Colon (tissue), 2 donors: ENCODE measurements at regions not wholly inside any gene's neighbourhood (a gene's known extent, or its start where the extent isn't known, plus 50 kb on each side); places are given as distances from the start of the nearest gene placed in this dataset.

Source experiments
- FAIRE-seq: peaks from 2 replicates; lab custom pipeline; 2012; peaks lifted over from hg19 to GRCh38; lab: Jason Lieb, UNC
- donor health status: control.
- donor health status: control.

- FAIRE-seq: no peak
These were observed 116.6 kb downstream of the GLI2 start for GRCh38 chr2:120852200-120852815.

GRCh38 chr2:120853306-120854013 is 117.8 kb downstream of the GLI2 start:
- FAIRE-seq: no peak

- FAIRE-seq: no peak
These were observed 118.4 kb downstream of the GLI2 start for GRCh38 chr2:120854014-120854620.

- no peak for FAIRE-seq
These were observed 119.3 kb downstream of the GLI2 start for GRCh38 chr2:120854766-120855530.

GRCh38 chr2:120855855-120856405 is 120.3 kb downstream of the GLI2 start:
- FAIRE-seq: no peak

- no peak for FAIRE-seq
These were observed 120.8 kb downstream of the GLI2 start for GRCh38 chr2:120856421-120856862.

GRCh38 chr2:120857422-120857821 is 121.8 kb downstream of the GLI2 start:
- FAIRE-seq: no peak

GRCh38 chr2:120857931-120858330 is 122.3 kb downstream of the GLI2 start:
- no peak for FAIRE-seq

GRCh38 chr2:120858361-120859106 is 122.9 kb downstream of the GLI2 start:
- no peak for FAIRE-seq

GRCh38 chr2:120859128-120859527 is 123.5 kb downstream of the GLI2 start:
- FAIRE-seq: no peak

GRCh38 chr2:120859814-120860578 is 124.3 kb downstream of the GLI2 start:
- FAIRE-seq: no peak

- FAIRE-seq: no peak
These were observed 124.9 kb downstream of the GLI2 start for GRCh38 chr2:120860579-120860922.

GRCh38 chr2:120861191-120861575 is 125.5 kb downstream of the GLI2 start:
- no peak for FAIRE-seq

GRCh38 chr2:120861576-120862191 is 126.0 kb downstream of the GLI2 start:
- FAIRE-seq: no peak

GRCh38 chr2:120862201-120863060 is 126.8 kb downstream of the GLI2 start:
- FAIRE-seq: no peak

- no peak for FAIRE-seq
These were observed 127.5 kb downstream of the GLI2 start for GRCh38 chr2:120863146-120863545.

- no peak for FAIRE-seq
These were observed 128.1 kb downstream of the GLI2 start for GRCh38 chr2:120863661-120864320.

- FAIRE-seq: no peak
These were observed 129.3 kb downstream of the GLI2 start for GRCh38 chr2:120864981-120865380.

GRCh38 chr2:120865656-120866055 is 130.0 kb downstream of the GLI2 start:
- FAIRE-seq: no peak
